ENCODE measurements at regions not wholly inside any gene's neighbourhood (a gene's known extent, or its start where the extent isn't known, plus 50 kb on each side); places are given as distances from the start of the nearest gene placed in this dataset.

DNA sequence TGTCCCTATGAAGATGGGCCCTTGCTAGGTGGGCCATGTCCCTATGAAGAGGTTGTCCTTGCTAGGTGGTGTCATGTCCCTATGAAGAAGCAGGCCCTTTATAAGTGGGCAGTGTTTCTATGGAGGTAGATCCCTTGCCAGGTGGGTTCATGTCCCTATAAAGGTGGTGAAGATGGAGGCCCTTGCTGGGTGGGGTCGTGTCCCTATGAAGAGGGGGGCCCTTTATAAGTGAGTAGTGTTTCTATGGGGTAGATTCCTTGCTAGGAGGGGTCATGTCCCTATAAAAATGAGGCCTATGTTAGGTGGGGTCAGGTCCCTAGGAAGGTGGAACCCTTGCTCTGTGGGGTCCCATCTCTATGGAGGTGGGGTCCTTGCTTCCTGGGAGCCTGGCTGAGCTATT, 283.4 kb upstream of the IRX2 start:
- TF ChIP-seq, protein P1, sequence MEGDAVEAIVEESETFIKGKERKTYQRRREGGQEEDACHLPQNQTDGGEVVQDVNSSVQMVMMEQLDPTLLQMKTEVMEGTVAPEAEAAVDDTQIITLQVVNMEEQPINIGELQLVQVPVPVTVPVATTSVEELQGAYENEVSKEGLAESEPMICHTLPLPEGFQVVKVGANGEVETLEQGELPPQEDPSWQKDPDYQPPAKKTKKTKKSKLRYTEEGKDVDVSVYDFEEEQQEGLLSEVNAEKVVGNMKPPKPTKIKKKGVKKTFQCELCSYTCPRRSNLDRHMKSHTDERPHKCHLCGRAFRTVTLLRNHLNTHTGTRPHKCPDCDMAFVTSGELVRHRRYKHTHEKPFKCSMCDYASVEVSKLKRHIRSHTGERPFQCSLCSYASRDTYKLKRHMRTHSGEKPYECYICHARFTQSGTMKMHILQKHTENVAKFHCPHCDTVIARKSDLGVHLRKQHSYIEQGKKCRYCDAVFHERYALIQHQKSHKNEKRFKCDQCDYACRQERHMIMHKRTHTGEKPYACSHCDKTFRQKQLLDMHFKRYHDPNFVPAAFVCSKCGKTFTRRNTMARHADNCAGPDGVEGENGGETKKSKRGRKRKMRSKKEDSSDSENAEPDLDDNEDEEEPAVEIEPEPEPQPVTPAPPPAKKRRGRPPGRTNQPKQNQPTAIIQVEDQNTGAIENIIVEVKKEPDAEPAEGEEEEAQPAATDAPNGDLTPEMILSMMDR (IDR thresholded peaks at IDR 0.05) = no peak
- DNase-seq (ENCODE audit: low spot score) (no peak), ATAC-seq (ENCODE audit: low FRiP score) (no peak)

DNA sequence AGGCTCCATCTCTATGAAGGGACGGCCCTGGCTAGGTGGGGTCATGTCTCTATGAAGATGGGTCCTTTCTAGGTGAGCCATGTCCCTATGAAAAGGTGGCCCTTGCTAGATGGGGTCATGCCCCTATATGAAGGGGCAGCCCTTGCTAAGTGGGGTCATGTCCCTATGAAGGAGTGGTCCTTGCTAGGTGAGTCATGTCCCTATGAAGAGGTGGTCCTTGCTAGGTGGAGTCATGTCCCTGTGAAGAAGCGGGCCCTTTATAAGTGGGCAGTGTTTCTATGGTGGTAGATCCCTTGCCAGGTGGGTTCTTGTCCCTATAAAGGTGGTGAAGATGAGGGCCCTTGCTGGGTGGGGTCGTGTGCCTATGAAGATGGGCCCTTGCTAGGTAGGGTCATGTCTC, 283.0 kb upstream of the IRX2 start:
- ATAC-seq (ENCODE audit: low FRiP score) = no peak
- TF ChIP-seq, protein P1 (IDR thresholded peaks at IDR 0.05) = no peak
- DNase-seq (ENCODE audit: low spot score) = no peak

GRCh38 chr5:3033033-3033755, 281.7 kb upstream of the IRX2 start:
- ATAC-seq (ENCODE audit: low FRiP score) (no peak), DNase-seq (ENCODE audit: low spot score) (no peak)
- TF ChIP-seq, protein P1 (IDR thresholded peaks at IDR 0.05) = no peak

GRCh38 chr5:3032513-3032912, 281.0 kb upstream of the IRX2 start:
- DNase-seq (ENCODE audit: low spot score) (no peak), ATAC-seq (ENCODE audit: low FRiP score) (no peak)
- TF ChIP-seq, protein P1 (IDR thresholded peaks at IDR 0.05) = no peak

DNA sequence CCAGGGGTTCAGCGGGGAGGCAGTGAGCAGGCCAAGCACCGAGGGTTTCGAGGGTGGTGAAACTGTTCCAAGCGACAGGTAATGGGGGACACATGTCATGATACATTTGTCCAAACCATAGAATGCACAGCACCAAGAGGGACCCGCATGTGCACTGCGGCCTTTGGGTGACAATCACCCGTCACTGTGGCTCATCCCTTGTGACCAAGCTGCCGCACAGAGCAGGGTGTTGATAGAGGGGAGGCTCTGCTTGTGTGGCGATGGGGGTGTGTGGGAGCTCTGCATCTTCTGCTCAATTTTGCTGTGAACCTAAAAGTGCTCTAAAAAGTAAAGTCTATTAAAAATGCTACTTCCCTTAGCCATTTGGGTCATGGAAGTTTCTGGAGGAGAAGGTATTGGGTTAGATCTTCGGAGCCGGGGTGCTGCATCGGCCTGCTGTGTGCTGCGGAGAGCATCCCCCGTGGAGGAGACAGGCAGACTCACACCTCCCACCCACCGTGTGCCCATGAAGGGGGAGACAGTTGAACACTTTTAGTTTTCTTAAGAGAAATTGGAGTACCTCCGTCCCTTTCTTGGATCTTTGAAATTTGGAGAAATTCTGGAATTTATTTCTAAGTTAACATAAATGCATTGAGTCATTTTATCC, 280.4 kb upstream of the IRX2 start:
- TF ChIP-seq, protein P1 (IDR thresholded peaks at IDR 0.05) = no peak
- ATAC-seq (ENCODE audit: low FRiP score) = no peak
- no peak for DNase-seq (ENCODE audit: low spot score)

GRCh38 chr5:3030511-3031165, 279.2 kb upstream of the IRX2 start:
- ATAC-seq (ENCODE audit: low FRiP score) (no peak), DNase-seq (ENCODE audit: low spot score) (no peak)
- TF ChIP-seq, protein P1 (IDR thresholded peaks at IDR 0.05) = no peak
